Right lobe of liver (tissue), 4 donors: ENCODE measurements at regions not wholly inside any gene's neighbourhood (a gene's known extent, or its start where the extent isn't known, plus 50 kb on each side); places are given as distances from the start of the nearest gene placed in this dataset.

Experiments
- CTCF ChIP-seq, 4 donors: fragments of 200-600 bp in 3 of 4; fragments of 450-650 bp in 1 of 4; IDR thresholded peaks; one replicate each; pipeline versions ENCODE4 v1.5.1 to v1.8.0; 2016 to 2022; ENCODE audit warnings: antibody characterized with exemption in 4 of 4, mild to moderate bottlenecking in 2 of 4
- POLR2A ChIP-seq: fragments of 450-650 bp; IDR thresholded peaks from one replicate; pipeline ENCODE4 v1.6.1; 2017; ENCODE audit warnings: antibody characterized with exemption, mild to moderate bottlenecking
- donor health status: DM: no; HTN: no; CAD: no.
- donor health status: DM: no; HTN: no; CAD: no.
- donor health status: DM: no; HTN: yes; CAD: no.

GRCh38 chr16:85490407-85491057 lies 122.6 kb upstream of the GSE1 start:
- TF ChIP-seq CTCF (IDR thresholded peaks at IDR 0.05) (no peak), POLR2A (no peak)
